HG03159 (cell line): ENCODE measurements at regions not wholly inside any gene's neighbourhood (a gene's known extent, or its start where the extent isn't known, plus 50 kb on each side); places are given as distances from the start of the nearest gene placed in this dataset.

Experiments used
- ATAC-seq: cut with Tn5 transposase; IDR thresholded peaks from one replicate; pipeline ENCODE4 v1.9.1; 2021; ENCODE audit warnings: mild to moderate bottlenecking, moderate library complexity; ENCODE audit not compliant: unreplicated experiment

DNA sequence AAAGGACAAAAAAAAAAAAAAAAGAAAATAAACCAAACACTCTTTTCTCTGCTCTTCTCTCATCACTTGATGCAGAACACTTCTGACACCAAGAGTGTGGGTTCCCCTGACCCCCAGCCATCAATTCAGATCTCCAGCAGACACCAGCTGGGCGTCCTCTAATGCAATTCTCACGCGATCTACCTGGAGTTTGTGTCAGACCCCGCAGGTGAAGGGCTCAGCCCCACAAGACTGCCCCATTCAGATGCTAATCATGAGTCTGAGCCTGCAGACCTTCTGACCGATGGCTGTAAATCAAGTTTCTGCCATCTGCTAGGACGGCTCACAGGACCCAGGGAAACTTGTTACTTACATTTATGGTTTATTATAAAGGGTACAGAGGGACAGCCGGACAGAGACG is 133.6 kb upstream of the C1orf174 start:
- ATAC-seq, result no peak

DNA sequence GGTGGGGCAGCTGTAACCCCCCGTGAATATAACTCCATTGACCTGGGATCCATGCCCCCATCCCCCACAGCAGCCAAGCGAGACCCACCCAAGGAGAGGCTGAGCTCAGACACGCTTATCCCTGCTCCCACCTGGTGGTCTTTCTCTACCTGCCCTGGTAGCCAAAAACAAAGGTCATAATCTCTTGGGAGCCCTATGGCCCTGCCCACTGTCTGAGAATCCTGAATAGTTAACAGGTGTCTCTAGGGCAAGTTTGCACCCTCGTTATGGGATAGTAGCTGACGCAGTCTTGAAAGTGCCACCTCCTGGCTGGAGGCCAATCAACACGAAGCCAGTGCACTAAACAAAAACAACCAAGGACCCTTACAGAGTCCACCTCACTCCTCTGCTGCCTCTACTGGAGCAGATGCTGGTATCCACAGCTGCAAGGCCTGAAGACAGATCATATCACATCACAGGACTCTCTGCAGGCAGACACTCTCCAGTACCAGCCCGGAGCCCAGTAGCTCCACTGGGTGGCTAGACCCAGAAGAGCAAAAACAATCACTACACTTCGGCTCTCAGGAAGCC is 134.3 kb upstream of the C1orf174 start:
- no peak for ATAC-seq

DNA sequence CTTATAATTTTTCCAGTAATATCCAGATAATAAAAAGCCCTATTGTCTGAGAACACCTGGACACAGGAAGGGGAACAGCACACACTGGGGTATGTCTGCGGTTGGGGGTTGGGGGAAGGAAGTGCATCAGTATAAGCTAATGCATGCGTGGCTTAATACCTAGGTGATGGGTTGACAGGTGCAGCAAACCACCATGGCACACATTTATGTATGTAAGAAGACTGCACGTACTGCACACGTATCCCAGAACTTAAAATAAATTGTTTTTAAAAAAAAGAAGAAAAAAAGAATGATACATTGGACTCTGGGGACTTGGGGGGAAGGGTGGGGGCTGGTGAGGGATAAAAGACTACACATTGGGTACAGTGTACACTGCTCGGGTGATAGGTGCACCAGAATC is 144.9 kb upstream of the C1orf174 start:
- no peak for ATAC-seq

DNA sequence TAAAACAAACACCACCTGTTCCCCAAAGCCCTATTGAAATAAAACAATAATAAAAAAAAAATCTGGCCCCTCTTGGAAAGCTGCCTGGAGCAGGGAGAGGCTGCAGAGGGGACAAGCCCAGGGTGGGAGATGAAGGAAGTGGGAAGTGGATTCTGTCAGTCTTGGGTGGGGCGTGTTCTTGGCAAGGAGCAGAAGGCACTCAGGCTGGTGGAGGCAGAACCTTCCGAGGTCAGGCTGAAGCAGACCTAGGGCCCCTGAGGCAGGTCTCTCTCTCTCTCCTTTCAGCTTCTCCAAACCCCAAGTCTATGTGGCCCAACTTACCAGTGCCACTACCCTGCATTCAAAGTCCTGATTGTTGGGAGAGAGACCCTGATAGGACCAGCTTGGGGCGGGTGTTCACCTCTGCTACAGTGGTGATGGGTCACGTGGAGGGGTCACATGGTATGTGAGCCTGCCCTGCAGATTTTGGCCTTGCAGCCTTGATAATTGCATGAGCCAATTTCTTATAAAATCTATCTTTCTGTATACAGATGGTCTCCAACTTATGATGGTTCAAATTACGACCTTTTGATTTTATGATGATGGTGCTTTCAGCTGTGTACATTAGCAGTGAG is 145.4 kb upstream of the C1orf174 start:
- no peak for ATAC-seq

DNA sequence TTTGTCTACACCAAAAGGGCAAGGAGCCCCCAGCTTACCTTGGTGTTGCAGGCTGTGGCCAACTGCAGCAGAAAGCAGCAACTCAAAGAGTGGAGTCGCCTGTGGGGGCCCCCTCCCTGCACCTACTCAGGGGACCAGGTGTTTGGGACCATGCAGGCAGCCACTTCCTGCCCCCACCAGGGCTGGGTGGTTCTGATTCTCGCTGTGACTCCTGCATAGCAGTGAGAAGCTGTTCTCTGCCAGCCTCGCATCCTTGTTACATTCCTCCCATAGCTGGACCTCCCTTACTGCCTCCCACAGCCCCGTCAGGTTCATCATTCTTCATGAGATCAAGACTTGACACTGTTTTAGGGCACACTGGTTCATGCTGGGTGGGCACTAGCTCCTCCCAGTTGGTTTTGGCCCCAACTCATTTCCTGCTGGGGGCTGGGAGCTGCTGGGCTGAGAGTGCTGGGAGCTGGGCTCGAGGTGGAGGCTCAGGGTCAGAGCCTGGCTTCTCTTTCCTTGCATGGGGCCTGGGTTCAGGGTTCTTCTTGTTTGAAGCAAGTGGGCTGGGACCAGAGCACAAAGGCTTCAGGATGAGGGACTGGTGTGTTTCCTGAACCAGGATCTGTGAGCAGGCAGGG is 146.9 kb upstream of the C1orf174 start:
- no peak for ATAC-seq

DNA sequence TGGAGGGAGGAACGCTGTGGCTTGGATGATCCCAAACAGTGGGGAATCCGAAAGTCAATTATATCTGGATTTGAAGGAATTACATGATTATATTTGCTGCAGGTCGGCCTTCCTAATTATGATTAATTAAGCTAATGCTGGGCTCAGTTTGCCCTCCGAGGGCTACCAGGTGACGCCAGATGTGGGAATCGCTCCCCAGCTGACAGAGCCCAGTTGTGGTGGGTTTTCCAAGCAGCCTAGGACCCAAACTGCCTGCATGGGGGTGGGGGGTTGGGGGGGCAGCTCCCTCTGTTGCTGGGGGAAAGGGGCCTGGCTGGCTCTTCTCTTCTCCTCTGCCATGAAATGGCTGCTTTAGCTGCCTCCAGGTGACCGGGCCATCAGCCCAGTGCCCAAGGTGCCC is 147.6 kb upstream of the C1orf174 start:
- no peak for ATAC-seq

DNA sequence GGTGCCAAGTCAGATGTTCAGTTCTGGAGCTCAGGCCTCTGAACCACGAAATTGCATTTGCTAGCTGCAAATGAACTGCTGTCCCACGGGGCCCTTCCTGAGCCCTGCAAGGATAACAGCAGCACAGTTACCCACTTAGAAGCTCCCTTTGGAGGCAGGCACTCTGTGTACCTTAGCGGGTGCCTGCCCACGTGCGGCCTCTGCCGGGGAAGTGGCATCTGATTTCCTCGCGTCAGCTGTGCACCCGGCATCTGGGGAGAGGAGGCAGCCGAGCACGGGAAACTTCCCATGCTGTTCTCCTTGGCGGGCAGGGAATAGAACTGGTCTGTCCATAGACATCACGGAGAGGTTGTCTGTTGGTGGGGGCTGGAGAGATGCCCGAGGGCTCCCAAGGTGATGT is 148.0 kb upstream of the C1orf174 start:
- no peak for ATAC-seq

DNA sequence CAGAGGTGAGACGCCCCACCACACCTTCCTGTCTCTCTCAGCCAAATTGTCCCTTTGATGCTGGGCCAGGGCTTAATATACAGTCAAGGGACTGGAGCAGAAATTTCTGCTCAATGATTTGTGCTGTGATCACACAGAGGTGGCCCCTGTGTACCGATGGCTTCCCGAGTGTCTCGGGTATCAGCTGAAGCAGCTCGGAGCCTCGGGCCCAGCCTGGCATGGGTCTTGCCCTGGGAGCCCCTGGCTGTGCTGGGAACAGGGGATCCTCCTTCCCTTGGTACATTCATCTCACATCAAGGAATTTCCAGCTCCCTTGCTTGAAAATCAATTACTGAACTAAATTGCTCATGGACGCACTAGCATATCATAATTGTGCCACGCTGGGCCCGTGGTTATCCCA is 148.8 kb upstream of the C1orf174 start:
- no peak for ATAC-seq

DNA sequence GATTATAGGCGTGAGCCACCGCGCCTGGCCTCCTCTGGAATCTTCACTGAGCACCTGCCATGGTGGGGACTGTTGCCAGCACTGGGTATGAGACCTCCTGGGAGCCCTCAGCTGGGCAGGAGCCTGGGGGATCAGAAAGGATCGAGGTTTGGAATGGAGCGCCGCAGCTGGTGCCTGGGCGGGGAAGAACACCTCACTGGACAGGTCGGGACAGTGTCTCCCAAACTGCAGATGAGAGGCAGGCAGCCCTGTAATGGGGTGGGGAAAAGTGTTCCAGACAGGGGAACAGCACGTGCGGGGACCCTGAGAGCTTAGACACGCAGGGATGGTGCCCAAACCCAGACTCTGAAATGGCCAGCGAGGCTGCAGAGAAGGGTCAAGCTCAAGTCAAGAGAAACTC is 150.9 kb upstream of the C1orf174 start:
- ATAC-seq, result no peak

DNA sequence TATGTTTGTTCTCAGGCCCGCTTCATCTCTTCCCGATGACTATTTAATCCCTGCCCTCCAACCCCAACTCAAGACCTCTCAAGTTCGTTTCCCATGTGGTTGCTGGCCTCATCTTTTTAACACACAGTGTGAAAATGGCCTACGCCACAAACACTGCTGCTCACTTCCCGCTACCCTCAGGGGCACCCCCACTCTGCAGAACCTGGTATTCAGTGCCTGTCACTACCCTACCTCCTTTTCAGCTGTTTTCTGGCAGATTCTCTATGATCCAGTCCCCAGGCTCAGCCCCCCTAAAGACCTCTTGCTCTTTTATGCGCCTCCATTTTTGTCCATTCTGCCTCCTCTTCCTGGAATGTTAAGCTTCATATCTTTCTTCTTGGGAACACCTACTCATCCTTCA is 152.6 kb upstream of the C1orf174 start:
- no peak for ATAC-seq

DNA sequence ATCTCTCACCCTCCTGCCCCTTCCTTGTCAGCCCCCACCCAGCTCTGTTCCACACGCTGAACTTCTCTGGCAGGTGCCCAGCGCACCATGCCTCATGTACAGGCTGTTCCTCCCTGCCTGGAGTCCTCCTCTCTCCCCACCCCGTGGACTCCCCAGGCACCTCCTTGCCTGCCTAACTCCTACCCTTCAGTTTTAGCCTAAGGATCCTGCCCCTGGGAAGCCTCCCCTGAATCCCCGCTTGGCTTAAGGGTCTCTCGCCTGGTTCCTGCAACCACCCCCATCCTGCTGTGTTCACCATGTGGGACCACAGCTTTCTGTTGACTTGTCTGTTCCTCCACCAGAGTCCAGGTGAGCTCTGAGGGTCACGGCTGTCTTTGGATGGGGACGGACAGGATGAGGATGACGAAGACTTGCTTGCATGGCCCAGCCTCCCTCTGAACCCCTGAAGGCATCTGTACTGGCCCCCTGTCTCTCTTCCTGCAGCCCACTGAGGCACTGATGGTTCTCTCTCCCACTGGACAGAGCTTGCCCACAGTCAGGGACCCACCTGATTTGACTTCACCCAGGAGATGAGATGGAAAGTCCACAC is 153.2 kb upstream of the C1orf174 start:
- ATAC-seq, result no peak

DNA sequence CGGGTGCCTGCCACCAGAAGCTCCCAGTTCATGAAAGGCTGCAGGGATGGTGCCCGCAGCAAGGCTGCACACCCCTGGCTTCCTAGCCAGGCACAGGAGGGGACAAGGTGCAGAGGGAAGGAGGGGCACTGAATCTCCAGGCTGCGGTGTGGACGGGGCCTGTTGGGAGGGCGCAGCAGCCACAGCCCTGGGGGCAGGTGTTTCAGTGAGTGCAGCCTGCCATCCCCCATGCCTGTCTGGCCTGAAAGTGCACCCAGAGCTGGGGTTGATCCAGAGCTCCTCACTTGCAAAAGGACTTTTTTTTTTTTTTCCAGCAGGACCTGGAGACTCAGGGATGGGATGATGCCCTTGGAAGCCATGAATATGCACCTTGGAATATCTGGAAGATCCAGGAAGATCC is 153.7 kb upstream of the C1orf174 start:
- no peak for ATAC-seq

DNA sequence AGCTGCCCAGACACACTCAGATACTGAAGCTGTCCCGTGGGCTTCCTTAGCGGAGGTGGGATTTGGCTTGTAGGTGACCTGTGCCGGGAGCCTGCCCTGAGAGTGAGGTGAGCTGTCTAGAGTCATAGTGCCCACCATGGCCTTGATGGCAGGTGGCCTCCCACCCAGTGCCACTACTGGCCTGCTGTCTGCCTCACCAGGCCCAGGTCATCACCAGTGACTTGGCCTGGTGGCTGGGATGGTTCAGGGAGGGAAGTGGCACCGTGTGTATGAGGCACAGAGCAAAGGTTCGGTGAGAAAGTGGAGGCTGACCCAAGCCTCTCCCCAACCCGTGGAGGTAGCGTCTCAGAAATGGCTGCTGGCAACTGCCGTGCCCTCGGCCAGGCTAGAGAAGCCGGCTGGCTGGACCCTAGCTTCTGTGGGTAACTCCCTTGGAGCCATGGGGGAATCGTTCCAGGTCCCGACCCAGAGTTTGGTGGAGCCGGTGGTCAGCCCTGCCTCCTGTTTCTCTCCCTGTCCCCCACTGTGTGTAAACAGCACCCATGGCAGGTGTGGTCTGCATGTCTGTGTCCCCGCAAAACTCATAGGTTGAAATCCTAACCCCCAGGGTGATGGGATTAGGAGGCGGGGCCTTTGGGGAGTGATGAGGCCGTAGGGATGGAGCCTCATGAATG is 155.4 kb upstream of the C1orf174 start:
- no peak for ATAC-seq

DNA sequence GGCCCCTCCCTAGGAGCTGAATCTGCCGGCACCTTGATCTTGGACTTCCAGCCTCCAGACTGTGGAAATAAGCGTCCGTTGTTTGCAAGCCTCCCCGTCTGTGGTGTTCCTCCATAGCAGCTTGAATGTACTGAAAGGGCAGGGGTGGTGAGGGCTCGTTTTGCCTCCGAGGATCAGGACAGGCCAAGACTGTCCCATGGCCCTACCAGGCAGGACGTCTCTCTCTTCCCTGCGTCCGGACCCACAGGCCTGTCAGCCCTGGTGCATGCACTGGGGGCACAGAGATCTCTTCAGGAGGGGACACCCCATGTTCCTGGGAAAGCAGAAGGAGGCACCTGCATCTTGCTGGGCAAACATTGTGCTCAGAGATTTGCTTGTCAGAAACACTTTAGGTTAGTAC is 156.3 kb upstream of the C1orf174 start:
- ATAC-seq, result no peak

DNA sequence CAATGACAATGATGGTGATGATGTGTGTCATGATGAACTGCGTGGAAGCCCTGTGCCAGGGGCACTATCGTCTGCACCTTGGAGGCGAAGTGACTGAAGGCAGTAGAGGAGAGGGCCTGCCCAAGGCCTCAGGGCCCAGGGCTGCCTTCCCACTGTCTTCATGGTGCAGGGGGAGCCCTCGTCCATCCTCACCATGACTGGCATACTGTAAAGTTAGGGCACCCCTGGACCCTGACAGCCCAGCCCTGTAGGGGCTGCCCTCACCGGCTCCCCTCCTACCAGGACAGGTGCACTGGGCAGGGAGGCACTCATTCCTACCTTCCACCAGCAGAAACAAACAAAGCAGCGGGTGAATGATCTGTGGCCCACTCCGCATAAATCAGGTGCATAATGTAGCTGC is 156.9 kb upstream of the C1orf174 start:
- no peak for ATAC-seq

DNA sequence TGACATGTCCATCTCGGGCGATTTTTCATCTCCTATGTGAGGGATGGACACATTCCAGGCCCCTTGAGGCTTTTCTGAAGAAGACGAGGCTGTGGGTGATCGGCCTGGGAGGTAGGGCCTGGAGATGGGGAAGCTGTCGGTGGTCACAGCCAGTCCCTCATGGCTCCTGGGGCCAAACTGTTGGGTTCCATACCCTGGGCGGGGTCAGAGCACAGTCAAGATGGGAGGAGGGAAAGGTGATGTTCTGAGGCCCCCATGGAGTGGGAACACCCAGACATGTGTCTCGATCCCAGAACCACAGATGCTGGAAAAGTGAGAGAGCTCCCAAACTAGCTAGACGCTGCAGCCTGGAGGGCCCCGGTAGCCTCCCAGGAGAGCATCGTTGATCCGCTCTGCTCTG is 157.5 kb upstream of the C1orf174 start:
- no peak for ATAC-seq

DNA sequence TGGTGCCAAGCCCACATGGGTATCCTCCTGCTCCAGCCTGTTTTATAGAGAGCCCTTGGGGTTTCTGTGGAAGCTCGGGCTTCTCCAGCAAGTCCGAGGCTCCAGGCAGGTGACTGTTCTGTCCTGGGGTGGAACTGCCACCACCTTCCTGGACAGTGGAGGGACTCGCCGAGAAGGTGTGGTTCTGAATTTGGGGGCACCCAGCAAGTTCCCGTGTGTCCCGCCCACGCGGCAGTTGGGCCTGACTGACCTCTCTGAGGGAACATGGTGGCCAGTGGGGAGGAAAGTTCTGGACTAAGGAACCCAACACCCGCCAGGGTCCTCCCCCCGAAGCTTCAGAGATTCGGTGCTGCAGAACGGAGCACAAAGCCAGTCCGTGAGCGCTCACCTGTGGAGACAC is 158.1 kb upstream of the C1orf174 start:
- ATAC-seq, result no peak

DNA sequence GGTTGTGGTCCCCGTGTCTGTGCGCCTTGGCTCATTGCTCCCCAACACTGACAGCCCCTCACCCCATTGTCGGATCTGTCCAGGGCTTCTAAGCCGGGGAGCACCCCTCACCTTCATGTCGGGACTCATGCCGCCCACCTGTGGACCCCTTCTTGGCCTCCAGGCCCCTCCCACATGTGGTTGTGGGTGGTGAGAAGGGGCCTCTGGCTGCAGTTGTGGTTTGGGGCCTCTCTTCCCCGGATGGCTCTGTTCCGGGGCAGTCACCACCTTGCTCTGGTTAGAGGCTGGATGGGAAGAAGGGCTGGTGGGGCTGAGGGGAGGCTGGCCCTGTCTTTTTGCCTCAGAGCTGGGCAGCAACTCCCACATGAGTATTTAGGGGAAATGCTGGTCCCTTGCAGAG is 158.6 kb upstream of the C1orf174 start:
- no peak for ATAC-seq

DNA sequence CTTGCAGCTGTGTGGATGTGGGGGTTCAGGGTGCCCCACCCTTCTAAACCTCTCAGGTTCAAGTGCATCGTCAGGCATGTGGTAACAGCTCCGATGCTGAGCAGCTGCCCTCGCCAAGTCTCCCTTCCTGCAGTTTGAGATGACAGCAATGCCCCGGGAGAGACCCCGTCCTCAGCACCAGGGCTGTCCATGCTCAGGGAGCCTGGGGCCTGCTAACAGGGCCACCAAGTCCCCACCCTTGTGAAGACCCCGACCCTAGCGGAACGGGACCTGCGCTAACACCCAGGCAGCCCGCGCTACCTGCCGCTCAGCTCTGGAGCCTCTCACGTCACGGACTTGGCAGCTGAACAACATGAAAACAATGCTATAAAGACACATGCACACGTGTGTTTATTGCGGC is 159.2 kb upstream of the C1orf174 start:
- ATAC-seq, result no peak

DNA sequence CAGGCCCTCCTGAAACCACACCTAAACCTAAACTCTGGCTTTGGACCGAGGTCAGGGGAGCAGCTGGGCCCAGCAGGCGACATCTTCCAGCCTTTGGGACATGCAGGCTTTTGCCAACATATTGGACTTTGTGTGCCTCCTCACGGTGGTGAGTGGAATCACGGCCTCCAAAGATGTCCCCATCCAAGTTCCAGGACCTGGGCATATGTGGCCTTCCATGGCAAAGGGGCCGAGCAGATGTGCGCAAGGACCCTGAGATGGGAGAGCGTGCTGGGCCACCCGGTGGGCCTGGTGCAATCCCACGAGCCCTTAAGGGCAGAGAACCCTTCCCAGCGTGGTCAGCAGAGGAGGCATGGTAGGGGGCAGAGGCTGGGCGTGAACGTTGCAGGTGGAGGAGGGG is 160.8 kb upstream of the C1orf174 start:
- no peak for ATAC-seq

DNA sequence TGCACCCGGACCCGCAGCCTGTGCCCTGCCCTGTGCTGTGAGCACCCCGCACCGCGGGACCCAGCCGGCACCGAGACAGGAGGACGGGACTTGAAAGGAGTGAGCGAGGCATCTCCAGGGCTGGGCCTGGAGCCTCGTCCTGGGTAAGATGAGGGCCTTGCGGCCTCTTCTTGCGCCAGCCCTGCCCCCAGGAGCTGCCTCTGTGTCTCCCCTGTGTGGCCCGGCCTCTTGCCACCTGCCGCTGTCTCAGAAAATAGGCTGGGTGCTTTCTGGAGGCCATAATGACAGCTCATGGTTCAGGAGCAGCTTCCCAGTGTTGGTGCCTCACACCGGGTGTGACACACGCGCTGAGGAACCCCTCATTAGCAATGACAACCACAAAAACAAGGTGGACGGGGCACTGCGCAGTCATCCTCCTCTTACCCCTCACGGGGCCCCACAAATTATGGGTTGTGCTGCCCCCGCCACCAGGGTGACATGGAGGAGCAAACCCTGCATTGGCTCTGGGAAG is 161.5 kb upstream of the C1orf174 start:
- ATAC-seq, result no peak

DNA sequence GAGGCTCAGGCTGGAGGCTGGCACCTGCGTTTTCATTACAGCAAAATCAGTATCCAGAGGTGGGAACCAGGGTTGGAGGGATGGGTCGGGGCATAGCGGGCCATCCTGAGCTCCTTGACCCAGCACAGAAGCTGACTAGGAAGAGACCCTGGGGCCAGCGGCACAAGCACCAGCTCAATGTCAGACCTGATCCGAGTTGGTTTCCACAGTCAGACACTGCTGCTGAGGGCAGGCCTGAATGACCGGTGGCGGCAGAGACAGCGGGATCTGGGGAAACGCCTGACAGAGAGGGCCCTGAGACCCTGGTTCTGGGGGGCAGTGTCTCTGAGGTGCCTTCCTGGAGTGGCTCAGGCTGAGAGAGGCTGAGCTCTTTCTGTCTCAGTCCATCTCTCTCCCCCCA is 162.0 kb upstream of the C1orf174 start:
- ATAC-seq, result no peak
